ENCODE measurements at regions not wholly inside any gene's neighbourhood (a gene's known extent, or its start where the extent isn't known, plus 50 kb on each side); places are given as distances from the start of the nearest gene placed in this dataset.

DNA sequence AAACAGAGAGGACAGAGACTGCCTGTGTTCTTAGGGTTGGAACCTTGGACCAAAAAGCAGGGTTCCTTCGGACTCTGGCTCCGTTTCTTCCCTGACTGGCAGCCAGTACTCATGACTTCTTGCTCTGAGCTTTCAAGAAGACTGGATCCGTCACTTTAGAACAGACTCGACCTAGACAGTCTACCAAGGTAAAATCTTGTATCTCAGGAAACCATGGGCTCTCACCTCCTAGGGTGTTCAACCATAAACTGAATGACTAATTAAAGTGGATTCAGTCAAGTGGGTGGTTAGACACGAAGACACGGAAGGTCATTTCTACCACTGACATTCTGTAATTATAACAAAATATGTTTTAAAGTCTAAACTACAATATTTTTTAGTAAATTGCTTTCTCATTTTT, 153.8 kb upstream of the SLC39A10 start:
- H3K4me3 ChIP-seq (ENCODE audit: low read length in 2 of 2): no peak overlapping the region
- H3K4me1 ChIP-seq (ENCODE audit: control insufficient read depth in 1 of 2, insufficient read depth in 2 of 2, low read length in 2 of 2): peaks cover 0 to under 1% of the 10 kb centered on the region in 2 donors
- H3K27me3 ChIP-seq (ENCODE audit: control insufficient read depth in 1 of 2, insufficient read depth in 2 of 2, low read length in 1 of 2): no peaks in the 10 kb centered on the region
- H3K36me3 ChIP-seq (ENCODE audit: control insufficient read depth in 1 of 2, insufficient read depth in 2 of 2, low read length in 1 of 2): no peaks in the 10 kb centered on the region
- intact Hi-C loops (cut with DNase I): no loop called here
- no peak for DNase-seq
- H3K27ac ChIP-seq (ENCODE audit: low read depth in 1 of 2, low read length in 2 of 2): no peak overlapping the region
- 89 to 91% methylated on average over 6 of the region's 6 CpGs for WGBS, 2 donors
- ATAC-seq (ENCODE audit: low FRiP score): no peak
- H3K9me3 ChIP-seq (ENCODE audit: control insufficient read depth, low read length): no peaks in the 10 kb centered on the region

DNA sequence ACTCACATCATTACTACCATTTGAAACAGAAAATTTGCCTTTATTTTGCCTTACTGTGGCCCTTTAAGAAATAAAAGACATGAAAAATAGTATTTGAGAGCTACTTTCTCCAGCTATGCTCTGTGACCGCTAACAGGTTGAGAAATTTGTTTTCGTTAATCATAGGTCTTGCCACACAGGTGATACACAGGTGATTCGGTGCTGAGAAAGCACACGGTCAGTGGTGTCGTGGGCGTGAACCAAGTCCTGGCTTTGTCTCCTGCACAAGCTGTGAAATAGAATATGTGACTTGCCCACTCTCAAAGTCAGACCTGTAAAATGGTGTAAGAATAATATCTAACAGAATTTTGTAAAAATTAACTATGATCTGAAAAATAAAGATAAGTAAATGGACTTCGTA, 155.3 kb upstream of the SLC39A10 start:
- WGBS, 2 donors: 91 to 93% methylated on average over 7 of the region's 7 CpGs
- H3K4me3 ChIP-seq (ENCODE audit: low read length in 2 of 2): no peak overlapping the region
- no peaks in the 10 kb centered on the region for H3K36me3 ChIP-seq (ENCODE audit: control insufficient read depth in 1 of 2, insufficient read depth in 2 of 2, low read length in 1 of 2)
- H3K4me1 ChIP-seq (ENCODE audit: control insufficient read depth in 1 of 2, insufficient read depth in 2 of 2, low read length in 2 of 2): peaks cover 0 to 2% of the 10 kb centered on the region in 2 donors
- DNase-seq: no peak
- intact Hi-C loops (cut with DNase I): no loop called here
- no peaks in the 10 kb centered on the region for H3K27me3 ChIP-seq (ENCODE audit: control insufficient read depth in 1 of 2, insufficient read depth in 2 of 2, low read length in 1 of 2)
- ATAC-seq (ENCODE audit: low FRiP score): no peak
- H3K27ac ChIP-seq (ENCODE audit: low read depth in 1 of 2, low read length in 2 of 2): no peak overlapping the region
- no peaks in the 10 kb centered on the region for H3K9me3 ChIP-seq (ENCODE audit: control insufficient read depth, low read length)

DNA sequence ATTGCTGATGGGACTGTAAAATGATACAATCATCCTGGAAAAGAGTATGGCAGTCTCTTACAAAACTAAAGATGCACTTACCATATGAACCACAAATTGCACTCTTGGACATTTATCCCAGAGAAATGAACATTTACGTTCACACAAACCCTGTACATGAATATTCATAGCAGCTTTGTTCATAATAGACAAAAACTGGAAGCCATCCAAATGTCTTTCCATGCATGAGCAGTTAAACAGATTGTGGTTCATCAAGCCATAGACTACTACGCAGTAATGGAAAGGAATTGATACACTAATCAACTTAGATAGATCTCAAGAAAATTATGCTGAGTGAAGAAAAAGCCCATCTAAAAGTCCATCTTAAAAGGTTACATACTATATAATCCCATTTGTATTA, 156.1 kb upstream of the SLC39A10 start:
- peaks cover 0 to 2% of the 10 kb centered on the region in 2 donors for H3K4me1 ChIP-seq (ENCODE audit: control insufficient read depth in 1 of 2, insufficient read depth in 2 of 2, low read length in 2 of 2)
- H3K27me3 ChIP-seq (ENCODE audit: control insufficient read depth in 1 of 2, insufficient read depth in 2 of 2, low read length in 1 of 2): no peaks in the 10 kb centered on the region
- 87 to 92% methylated on average over 2 of the region's 2 CpGs for WGBS, 2 donors
- no peak overlapping the region for H3K4me3 ChIP-seq (ENCODE audit: low read length in 2 of 2)
- intact Hi-C loops (cut with DNase I): no loop called here
- ATAC-seq (ENCODE audit: low FRiP score): no peak
- no peak for DNase-seq
- no peaks in the 10 kb centered on the region for H3K36me3 ChIP-seq (ENCODE audit: control insufficient read depth in 1 of 2, insufficient read depth in 2 of 2, low read length in 1 of 2)
- H3K9me3 ChIP-seq (ENCODE audit: control insufficient read depth, low read length): no peaks in the 10 kb centered on the region
- H3K27ac ChIP-seq (ENCODE audit: low read depth in 1 of 2, low read length in 2 of 2): no peak overlapping the region

DNA sequence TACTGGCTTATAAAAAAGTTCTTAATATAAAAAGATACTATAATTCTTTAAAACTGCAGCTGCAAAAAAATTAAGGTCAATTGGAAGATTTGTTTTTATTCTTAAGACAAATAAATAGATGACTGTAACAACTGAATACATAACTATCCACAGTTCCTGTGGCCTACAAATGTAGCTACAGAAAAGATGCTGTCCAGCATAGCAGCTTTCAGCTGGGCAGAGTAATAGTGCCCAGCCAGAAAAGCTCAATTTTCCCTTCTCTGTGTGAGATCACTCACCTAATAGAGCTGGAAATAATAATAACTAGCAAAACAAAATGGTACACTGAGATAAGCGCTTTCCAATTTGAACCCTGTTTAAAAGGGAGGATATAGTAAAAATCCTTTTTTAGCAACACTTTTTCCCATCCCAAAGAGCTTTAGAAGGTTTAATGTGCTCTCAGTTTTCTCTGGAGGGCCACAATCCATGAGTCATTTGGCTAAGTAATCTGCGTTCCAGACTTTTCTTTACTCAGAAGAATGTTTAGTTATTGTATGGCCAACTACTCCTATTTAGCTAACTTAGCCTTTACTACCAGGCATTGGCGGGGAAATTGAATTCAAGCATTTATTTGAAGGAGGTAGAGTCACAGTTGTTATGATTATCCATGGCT, 158.1 kb upstream of the SLC39A10 start:
- ATAC-seq (ENCODE audit: low FRiP score) (no peak), DNase-seq (no peak)
- 10 to 21% methylated on average over 3 of the region's 3 CpGs for WGBS, 2 donors
- no peak overlapping the region for H3K27ac ChIP-seq (ENCODE audit: low read depth in 1 of 2, low read length in 2 of 2)
- H3K36me3 ChIP-seq (ENCODE audit: control insufficient read depth in 1 of 2, insufficient read depth in 2 of 2, low read length in 1 of 2): no peaks in the 10 kb centered on the region
- H3K4me1 ChIP-seq (ENCODE audit: control insufficient read depth in 1 of 2, insufficient read depth in 2 of 2, low read length in 2 of 2): peaks cover 0 to 2% of the 10 kb centered on the region in 2 donors
- no peaks in the 10 kb centered on the region for H3K9me3 ChIP-seq (ENCODE audit: control insufficient read depth, low read length)
- intact Hi-C loops (cut with DNase I): loop anchor here (2.0 to 10.0 kb wide), 2 partner anchors 156 to 158 kb away; partner anchors contain the start of gene SLC39A10 (in 2 of the 2)
- no peaks in the 10 kb centered on the region for H3K27me3 ChIP-seq (ENCODE audit: control insufficient read depth in 1 of 2, insufficient read depth in 2 of 2, low read length in 1 of 2)
- H3K4me3 ChIP-seq (ENCODE audit: low read length in 2 of 2): no peak overlapping the region

DNA sequence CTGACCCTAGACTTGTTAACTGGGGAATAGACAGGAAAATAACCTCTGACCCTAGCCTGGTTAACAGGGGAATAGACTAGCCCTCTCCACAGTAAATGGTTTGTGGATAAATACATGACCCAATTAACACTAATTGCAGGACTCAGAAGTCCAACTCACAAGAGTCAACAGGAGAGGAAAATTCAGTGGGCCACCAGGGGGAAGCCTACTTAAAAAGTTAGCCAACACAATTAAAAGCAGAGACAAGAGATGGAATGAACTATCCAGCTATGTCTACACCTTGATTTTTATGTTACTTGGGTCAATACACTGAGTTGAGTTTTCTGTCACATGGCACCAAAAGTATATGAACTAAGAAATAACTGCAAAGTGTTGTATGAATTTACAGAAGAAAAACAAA, 158.8 kb upstream of the SLC39A10 start:
- Histone ChIP-seq H3K27ac (ENCODE audit: low read depth in 1 of 2, low read length in 2 of 2) (no peak overlapping the region), H3K27me3 (ENCODE audit: control insufficient read depth in 1 of 2, insufficient read depth in 2 of 2, low read length in 1 of 2) (no peaks in the 10 kb centered on the region), H3K4me3 (ENCODE audit: low read length in 2 of 2) (no peak overlapping the region), H3K9me3 (ENCODE audit: control insufficient read depth, low read length) (no peaks in the 10 kb centered on the region), H3K36me3 (ENCODE audit: control insufficient read depth in 1 of 2, insufficient read depth in 2 of 2, low read length in 1 of 2) (no peaks in the 10 kb centered on the region), H3K4me1 (ENCODE audit: control insufficient read depth in 1 of 2, insufficient read depth in 2 of 2, low read length in 2 of 2) (peaks cover 0 to 2% of the 10 kb centered on the region in 2 donors)
- DNase-seq: peak in 1 of 2 donors; percentile 57
- intact Hi-C loops (cut with DNase I): loop anchor here (2.0 to 10.0 kb wide), 2 partner anchors 157 to 159 kb away; partner anchors contain the start of gene SLC39A10 (in 2 of the 2)
- ATAC-seq (ENCODE audit: low FRiP score): no peak

DNA sequence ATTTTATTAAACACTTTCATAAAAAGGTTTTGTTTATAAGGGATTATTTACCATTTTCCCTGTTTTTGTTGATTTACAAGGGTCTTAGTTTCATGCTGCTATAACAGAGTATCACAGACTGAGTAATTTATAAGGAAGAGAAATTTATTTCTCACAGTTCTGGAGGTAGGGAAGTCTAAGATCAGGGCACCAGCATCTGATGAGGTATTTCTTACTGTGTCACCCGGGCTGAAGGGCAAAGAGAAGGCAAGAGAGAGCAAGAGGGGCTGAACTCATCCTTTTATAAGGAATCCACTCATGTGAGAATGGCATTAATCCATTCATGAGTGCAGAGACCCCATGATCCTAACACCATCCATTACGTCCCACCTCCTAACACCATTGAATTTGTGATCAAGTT, 160.0 kb upstream of the SLC39A10 start:
- WGBS, 2 donors: 88 to 92% methylated on average over 2 of the region's 2 CpGs
- Histone ChIP-seq H3K4me1 (ENCODE audit: control insufficient read depth in 1 of 2, insufficient read depth in 2 of 2, low read length in 2 of 2) (peaks cover 0 to 2% of the 10 kb centered on the region in 2 donors), H3K36me3 (ENCODE audit: control insufficient read depth in 1 of 2, insufficient read depth in 2 of 2, low read length in 1 of 2) (no peaks in the 10 kb centered on the region), H3K9me3 (ENCODE audit: control insufficient read depth, low read length) (no peaks in the 10 kb centered on the region), H3K27me3 (ENCODE audit: control insufficient read depth in 1 of 2, insufficient read depth in 2 of 2, low read length in 1 of 2) (no peaks in the 10 kb centered on the region), H3K27ac (ENCODE audit: low read depth in 1 of 2, low read length in 2 of 2) (no peak overlapping the region), H3K4me3 (ENCODE audit: low read length in 2 of 2) (no peak overlapping the region)
- ATAC-seq (ENCODE audit: low FRiP score): no peak
- intact Hi-C loops (cut with DNase I): loop anchor here in 1 of 2 donors (10.0 kb wide), 1 partner anchor 158 kb away; the partner anchor contains the start of gene SLC39A10
- no peak for DNase-seq

DNA sequence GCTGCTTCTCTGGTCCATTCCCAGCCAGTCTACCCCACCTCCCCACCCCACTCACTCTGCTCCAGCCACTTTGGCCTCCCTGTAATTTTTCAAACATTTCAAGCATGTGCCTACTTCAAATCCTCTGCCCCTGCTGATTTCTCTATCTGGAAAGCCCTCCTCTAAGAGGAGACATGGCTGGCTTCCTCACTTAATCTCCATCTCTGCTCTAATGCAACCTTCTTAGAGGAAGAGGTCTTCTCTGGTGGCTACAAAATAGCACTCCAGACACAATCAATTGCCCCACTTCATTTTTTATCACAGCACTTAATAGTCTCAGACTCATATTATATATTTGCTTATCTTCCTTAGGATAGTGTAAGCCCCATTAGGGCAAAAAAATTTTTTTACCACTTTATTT, 161.1 kb upstream of the SLC39A10 start:
- intact Hi-C loops (cut with DNase I): loop anchor here in 1 of 2 donors (10.0 kb wide), 1 partner anchor 159 kb away; the partner anchor contains the start of gene SLC39A10
- H3K9me3 ChIP-seq (ENCODE audit: control insufficient read depth, low read length): no peaks in the 10 kb centered on the region
- ATAC-seq (ENCODE audit: low FRiP score) (no peak), DNase-seq (no peak)
- H3K4me1 ChIP-seq (ENCODE audit: control insufficient read depth in 1 of 2, insufficient read depth in 2 of 2, low read length in 2 of 2): peaks cover 0 to 2% of the 10 kb centered on the region in 2 donors
- no peak overlapping the region for H3K4me3 ChIP-seq (ENCODE audit: low read length in 2 of 2)
- no peaks in the 10 kb centered on the region for H3K27me3 ChIP-seq (ENCODE audit: control insufficient read depth in 1 of 2, insufficient read depth in 2 of 2, low read length in 1 of 2)
- no peak overlapping the region for H3K27ac ChIP-seq (ENCODE audit: low read depth in 1 of 2, low read length in 2 of 2)
- no peaks in the 10 kb centered on the region for H3K36me3 ChIP-seq (ENCODE audit: control insufficient read depth in 1 of 2, insufficient read depth in 2 of 2, low read length in 1 of 2)

DNA sequence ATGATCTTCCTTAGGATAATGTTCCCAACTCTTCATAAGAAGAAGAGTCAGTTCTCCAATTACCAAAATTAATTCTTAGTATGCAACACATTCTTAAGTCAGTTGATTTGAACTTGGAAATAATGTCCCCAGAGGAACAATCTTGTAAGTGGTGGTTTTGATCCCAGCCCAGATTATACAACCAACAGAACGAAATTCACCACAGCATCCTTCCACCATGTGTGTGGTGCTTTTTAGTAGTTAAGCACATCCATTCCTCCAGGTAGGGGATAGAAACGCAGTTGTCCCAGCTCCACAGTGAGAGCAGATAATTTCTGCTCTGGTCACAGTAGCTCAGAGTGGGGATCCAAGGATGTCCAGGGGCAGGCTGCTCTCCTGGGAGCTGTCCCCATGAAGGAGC, 161.7 kb upstream of the SLC39A10 start:
- intact Hi-C loops (cut with DNase I): loop anchor here in 1 of 2 donors (10.0 kb wide), 1 partner anchor 159 kb away; the partner anchor contains the start of gene SLC39A10
- H3K4me3 ChIP-seq (ENCODE audit: low read length in 2 of 2): no peak overlapping the region
- no peak overlapping the region for H3K27ac ChIP-seq (ENCODE audit: low read depth in 1 of 2, low read length in 2 of 2)
- no peaks in the 10 kb centered on the region for H3K36me3 ChIP-seq (ENCODE audit: control insufficient read depth in 1 of 2, insufficient read depth in 2 of 2, low read length in 1 of 2)
- H3K4me1 ChIP-seq (ENCODE audit: control insufficient read depth in 1 of 2, insufficient read depth in 2 of 2, low read length in 2 of 2): peaks cover 0 to 2% of the 10 kb centered on the region in 2 donors
- no peak for ATAC-seq (ENCODE audit: low FRiP score)
- DNase-seq: no peak
- WGBS, 2 donors: 87 to 90% methylated on average over 2 of the region's 2 CpGs
- no peaks in the 10 kb centered on the region for H3K9me3 ChIP-seq (ENCODE audit: control insufficient read depth, low read length)
- H3K27me3 ChIP-seq (ENCODE audit: control insufficient read depth in 1 of 2, insufficient read depth in 2 of 2, low read length in 1 of 2): no peaks in the 10 kb centered on the region

DNA sequence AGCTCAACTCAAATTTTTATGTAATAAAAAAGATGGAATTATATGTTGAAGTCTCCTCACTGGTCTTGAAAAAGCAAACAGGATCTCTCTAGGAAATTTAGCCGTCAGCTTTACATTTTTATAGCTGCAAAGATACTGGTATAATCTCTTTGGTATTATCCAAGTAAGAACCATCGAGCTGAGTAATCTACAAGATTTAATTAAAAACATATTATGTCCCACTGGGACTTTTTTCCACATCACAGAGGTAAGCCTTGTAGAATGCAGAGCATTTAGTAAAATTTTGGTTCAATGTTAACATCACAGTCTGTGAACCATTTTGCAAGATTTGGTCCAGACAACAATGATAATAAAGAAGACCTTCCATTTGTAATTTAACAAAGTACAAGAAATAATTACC, 162.6 kb upstream of the SLC39A10 start:
- Histone ChIP-seq H3K36me3 (ENCODE audit: control insufficient read depth in 1 of 2, insufficient read depth in 2 of 2, low read length in 1 of 2) (no peaks in the 10 kb centered on the region), H3K4me3 (ENCODE audit: low read length in 2 of 2) (no peak overlapping the region), H3K9me3 (ENCODE audit: control insufficient read depth, low read length) (no peaks in the 10 kb centered on the region), H3K27me3 (ENCODE audit: control insufficient read depth in 1 of 2, insufficient read depth in 2 of 2, low read length in 1 of 2) (no peaks in the 10 kb centered on the region), H3K4me1 (ENCODE audit: control insufficient read depth in 1 of 2, insufficient read depth in 2 of 2, low read length in 2 of 2) (peaks cover 0 to 2% of the 10 kb centered on the region in 2 donors), H3K27ac (ENCODE audit: low read depth in 1 of 2, low read length in 2 of 2) (no peak overlapping the region)
- no peak for DNase-seq
- WGBS, 2 donors: 66 to 67% methylated on average over 2 of the region's 2 CpGs
- intact Hi-C loops (cut with DNase I): loop anchor here in 1 of 2 donors (10.0 kb wide), 1 partner anchor 160 kb away; the partner anchor contains the start of gene SLC39A10
- no peak for ATAC-seq (ENCODE audit: low FRiP score)

All from aorta (tissue), 5 donors.